Stimulated activated CD4-positive, alpha-beta T cell treated with anti-CD3 and anti-CD28 coated beads, Interleukin-1b, Interleukin-23, amount 100 ng/mL, for 1 hour (primary cell): ENCODE measurements at regions not wholly inside any gene's neighbourhood (a gene's known extent, or its start where the extent isn't known, plus 50 kb on each side); places are given as distances from the start of the nearest gene placed in this dataset.

Experiments
- DNase-seq, 2 donors: peaks; one replicate each; pipeline ENCODE4 v3.0.0-alpha.2; 2020; ENCODE audit warnings: low read depth in 2 of 2

GRCh38 chr18:25810736-25811135 is 279.7 kb downstream of the SS18 start:
- no peak for DNase-seq

- DNase-seq, result no peak
Measured at GRCh38 chr18:25805939-25806338, 284.5 kb downstream of the SS18 start.

- DNase-seq, result no peak
Measured at GRCh38 chr18:25805323-25805722, 285.1 kb downstream of the SS18 start.

GRCh38 chr18:25799231-25799630 is 291.2 kb downstream of the SS18 start:
- DNase-seq, result no peak

GRCh38 chr18:25798046-25798445 is 292.4 kb downstream of the SS18 start:
- no peak for DNase-seq

GRCh38 chr18:25795213-25795612 is 295.2 kb downstream of the SS18 start:
- DNase-seq, result no peak

GRCh38 chr18:25787276-25787675 is 303.1 kb downstream of the SS18 start:
- no peak for DNase-seq

GRCh38 chr18:25786758-25787157 is 303.7 kb downstream of the SS18 start:
- DNase-seq, result no peak

GRCh38 chr18:25780105-25780504 is 310.3 kb downstream of the SS18 start:
- DNase-seq, result no peak

GRCh38 chr18:25771796-25772195 is 318.6 kb downstream of the SS18 start:
- no peak for DNase-seq

GRCh38 chr18:25764777-25765176 is 325.6 kb downstream of the SS18 start:
- no peak for DNase-seq

GRCh38 chr18:25759111-25759510 is 331.3 kb downstream of the SS18 start:
- DNase-seq, result no peak

- no peak for DNase-seq
Measured at GRCh38 chr18:25743646-25744151, 346.7 kb downstream of the SS18 start.

- DNase-seq, result no peak
Measured at GRCh38 chr18:25739376-25739775, 351.0 kb downstream of the SS18 start.

GRCh38 chr18:25737710-25738311 is 352.6 kb downstream of the SS18 start:
- no peak for DNase-seq

- no peak for DNase-seq
Measured at GRCh38 chr18:25736516-25736915, 353.9 kb downstream of the SS18 start.

- DNase-seq, result no peak
Measured at GRCh38 chr18:25735459-25735858, 355.0 kb downstream of the SS18 start.

GRCh38 chr18:25734336-25734735 is 356.1 kb downstream of the SS18 start:
- DNase-seq, result no peak

- no peak for DNase-seq
Measured at GRCh38 chr18:25732862-25733261, 357.6 kb downstream of the SS18 start.

- DNase-seq, result no peak
Measured at GRCh38 chr18:25729072-25729471, 361.3 kb downstream of the SS18 start.

- DNase-seq, result no peak
Measured at GRCh38 chr18:25727281-25727985, 363.0 kb downstream of the SS18 start.

GRCh38 chr18:25726298-25726697 is 364.1 kb downstream of the SS18 start:
- no peak for DNase-seq

- DNase-seq, result no peak
Measured at GRCh38 chr18:25725501-25725900, 364.9 kb downstream of the SS18 start.

- DNase-seq, result no peak
Measured at GRCh38 chr18:25724997-25725396, 365.4 kb downstream of the SS18 start.
